HUDEP-2 (cell line): ENCODE measurements at regions not wholly inside any gene's neighbourhood (a gene's known extent, or its start where the extent isn't known, plus 50 kb on each side); places are given as distances from the start of the nearest gene placed in this dataset.
"Not testable (repeated sequence)": the region's sequence is repeated elsewhere in the genome, so short reads cannot be mapped to it uniquely, and the experiment has no call there.

Experiments used
- DNase-seq, 76 experiments: peaks; one replicate each; lab custom pipeline; 2025; ENCODE audit not compliant: unreplicated experiment in 76 of 76; lab: John Stamatoyannopoulos, UW

DNA sequence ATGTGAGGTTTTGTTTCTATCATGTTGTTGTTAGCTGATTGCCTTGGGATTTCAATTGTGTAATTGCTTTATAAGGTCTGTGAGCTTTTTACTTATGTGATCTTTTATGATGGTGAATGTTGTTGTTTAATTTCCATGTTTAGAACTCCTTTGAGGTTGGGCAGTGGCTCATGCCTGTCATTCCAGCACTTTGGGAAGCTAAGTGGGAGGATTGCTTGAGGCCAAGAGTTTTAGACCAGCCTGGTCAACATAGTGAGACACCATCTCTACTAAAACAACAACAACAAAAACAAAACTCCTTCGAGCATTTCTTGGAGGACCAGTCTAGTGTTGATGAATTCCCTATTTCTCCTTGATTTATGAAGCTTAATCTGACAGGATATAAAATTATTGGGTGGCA is 102.1 kb upstream of the PMCH start:
- no peak for DNase-seq

DNA sequence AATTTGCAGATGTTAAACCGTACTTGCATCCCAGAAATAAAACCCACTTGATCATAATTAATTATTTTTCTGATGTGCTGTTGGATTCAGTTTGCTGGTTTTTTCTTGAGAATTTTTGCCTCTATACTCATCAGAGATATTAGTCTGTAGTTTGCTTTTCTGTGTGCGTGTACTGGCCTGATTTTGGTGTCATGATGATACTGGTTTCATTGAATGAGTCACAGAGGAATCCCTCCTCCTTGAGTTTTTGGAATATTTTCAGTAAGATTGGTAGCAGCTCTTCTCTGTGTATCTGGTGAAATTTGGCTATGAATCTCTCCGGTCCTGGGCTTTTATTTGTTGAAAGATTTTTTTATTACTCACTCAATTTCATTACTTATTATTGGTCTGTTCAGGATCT is 100.4 kb upstream of the PMCH start:
- DNase-seq = no peak

DNA sequence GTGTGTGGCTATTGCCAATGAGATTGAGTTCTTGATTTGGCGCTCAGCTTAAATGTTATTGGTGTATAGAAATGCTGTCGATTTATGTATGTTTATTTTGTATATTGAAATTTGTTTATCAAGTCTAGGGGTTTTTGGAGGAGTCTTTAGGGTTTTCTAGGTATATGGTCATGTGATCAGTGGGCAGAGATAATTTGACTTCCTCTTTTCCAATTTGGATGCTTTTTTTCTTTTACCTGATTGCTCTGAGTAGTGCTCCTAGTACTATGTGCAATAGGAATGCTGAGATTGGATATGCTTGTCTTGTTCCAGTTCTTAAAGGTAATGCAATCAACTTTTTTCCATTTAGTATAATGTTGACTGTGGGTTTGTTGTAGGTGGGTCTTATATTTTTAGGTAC is 99.8 kb upstream of the PMCH start:
- DNase-seq = no peak

DNA sequence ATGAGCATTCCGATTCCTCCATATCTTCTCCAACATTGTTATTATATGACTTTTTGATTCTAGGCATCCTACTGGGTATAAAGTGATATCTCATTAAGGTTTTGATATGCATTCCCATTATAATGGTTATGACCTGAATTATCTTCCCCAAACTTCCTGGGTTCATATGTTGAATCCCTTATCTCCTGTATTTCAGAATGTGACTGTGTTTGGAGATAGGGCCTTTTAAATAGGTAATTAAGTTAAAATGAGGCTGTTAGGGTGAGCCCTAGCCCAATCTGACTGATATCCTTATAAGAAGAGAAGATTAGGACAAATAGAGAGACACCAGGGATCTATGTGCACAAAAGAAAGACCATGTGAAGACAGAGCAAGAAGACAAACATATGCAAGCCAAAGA is 96.9 kb upstream of the PMCH start:
- DNase-seq = no peak

DNA sequence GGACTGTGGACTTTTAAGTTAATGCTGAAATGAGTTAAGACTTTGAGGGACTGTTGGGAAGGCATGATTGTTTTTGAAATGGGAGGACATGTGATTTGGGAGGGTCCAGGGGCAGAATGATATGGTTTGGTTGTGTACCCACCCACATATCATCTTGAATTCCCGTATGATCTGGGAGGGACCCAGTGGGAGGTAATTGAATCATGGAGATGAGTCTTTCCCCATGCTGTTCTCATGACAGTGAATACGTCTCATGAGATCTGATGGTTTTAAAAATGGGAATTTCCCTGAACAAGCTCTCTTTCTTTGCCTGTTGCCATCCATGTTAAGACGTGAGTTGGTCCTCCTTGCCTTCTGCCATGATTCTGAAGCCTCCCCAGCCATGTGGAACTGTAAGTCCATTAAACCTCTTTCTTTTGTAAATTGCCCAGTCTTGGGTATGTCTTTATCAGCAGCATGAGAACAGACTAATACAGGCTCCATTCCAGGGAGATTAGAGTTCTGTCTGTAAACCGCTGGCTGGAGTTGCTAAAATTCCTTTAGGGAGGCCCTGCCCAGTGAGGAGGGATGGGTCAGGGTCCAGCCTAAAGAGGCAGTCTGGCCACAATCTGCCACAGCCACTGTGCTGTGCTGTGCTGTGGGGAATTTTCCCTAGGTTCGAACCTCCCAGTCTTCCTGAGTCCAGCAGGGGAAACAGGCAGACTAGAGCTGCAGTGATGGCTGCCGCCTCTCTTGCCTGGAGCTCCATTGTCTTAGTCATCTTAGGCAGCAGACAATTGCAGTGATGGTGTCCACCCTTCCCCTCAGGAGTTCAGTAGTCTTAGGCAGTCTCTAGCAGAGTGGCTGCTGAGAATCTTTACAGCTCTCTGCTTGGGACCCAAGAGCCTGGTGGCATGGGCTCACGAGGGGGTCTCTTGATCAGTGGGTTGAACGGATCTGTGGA is 94.1 kb upstream of the PMCH start:
- DNase-seq = not testable (repeated sequence)

DNA sequence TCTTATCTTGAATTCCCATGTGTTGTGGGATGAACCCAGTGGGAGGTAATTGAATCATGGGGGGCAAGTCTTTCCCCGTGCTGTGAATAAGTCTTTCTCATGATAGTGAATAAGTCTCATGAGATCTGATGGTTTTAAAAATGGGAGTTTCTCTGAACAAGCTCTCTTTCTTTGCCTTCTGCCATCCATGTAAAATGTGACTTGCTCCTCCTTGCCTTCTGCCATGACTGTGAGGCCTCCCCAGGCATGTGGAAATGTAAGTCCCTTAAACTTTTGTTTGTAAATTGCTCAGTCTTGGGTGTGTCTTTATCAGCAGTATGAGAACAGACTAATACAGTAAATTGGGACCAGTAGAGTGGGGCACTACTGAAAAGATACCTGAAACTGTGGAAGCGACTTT is 92.1 kb upstream of the PMCH start:
- not testable (repeated sequence) for DNase-seq

DNA sequence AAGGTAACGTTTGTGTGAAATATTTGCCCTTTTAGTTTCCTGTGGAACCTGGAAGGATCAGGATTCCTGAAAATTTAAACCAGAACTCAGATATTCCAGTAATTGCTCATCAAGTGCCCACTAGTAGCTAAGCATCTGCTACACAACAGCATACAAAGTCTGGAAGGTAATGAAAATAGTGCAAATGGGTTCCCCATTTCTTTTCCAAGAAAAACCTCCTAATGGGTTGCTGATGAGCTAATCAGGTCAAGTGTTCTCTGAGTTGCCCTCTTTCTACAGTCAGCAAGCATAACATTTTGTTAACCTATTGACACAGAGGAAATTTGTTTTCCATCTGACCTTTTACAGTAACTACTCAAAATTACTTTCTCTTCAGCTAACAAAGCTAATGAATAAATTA is 83.6 kb upstream of the PMCH start:
- no peak for DNase-seq

DNA sequence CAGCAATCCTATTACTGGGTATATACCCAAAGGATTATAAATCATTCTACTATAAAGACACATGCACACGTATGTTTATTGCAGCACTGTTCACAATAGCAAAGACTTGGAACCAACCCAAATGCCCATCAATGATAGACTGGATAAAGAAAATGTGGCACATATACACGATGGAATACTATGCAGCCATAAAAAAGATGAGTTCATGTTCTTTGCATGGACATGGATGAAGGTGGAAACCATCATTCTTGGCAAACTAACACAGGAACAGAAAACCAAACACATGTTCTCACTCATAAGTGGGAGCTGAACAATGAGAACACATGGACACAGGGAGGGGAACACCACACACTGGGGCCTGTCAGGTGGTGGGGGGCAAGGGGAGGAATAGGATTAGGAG is 58.1 kb upstream of the PMCH start:
- not testable (repeated sequence) for DNase-seq

DNA sequence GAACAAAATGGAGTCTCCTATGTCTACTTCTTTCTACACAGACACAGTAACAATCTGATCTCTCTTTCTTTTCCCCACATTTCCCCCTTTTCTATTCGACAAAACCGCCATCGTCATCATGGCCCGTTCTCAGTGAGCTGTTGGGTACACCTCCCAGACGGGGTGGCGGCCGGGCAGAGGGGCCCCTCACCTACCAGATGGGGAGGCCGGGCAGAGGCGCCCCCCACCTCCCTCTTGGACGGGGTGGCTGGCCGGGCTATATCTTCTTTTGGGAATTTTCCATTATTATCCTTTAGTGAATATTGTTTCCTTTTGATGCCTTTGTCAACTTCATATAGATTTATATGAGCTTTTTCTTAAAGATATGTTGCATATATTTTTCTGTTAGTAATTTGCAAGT is 53.4 kb upstream of the PMCH start:
- not testable (repeated sequence) for DNase-seq

DNA sequence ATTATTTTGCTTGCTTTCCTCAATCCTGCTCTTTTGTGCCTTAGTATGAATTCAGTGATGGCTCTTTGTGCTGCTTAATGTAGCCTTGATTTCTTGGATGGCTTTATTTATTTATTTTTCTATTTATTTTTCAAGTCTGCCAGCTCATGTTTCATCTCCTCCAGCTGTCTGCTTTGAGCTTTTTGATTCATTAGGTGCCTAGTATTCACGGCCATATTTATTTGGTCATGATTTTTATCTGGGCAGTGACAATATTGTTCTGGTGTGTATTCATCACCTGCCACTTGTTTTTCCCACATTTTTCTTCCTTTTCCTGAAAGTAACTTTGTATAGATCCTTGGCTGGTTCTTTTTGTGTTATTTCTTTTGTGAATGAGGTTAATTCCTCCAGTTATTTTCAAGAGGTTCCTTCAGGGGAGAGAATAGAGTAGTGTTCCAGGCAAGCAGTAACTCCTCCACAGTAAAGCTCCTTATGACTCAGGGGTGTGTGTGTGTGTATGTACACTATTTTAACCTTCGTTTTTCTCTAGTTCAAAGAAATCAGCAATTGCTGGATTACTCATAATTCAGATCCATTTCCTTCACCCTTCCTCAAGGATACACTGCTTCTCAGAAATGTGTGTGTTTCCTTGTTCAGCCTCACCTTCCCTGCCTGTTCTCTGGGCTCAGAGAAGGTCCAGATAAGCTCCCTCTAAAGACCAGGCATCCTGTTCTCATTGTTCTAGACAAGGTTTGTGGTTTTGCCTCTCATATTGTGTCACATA is 51.6 kb upstream of the PMCH start:
- DNase-seq = no peak
